ENCODE measurements at regions not wholly inside any gene's neighbourhood (a gene's known extent, or its start where the extent isn't known, plus 50 kb on each side); places are given as distances from the start of the nearest gene placed in this dataset.

DNA sequence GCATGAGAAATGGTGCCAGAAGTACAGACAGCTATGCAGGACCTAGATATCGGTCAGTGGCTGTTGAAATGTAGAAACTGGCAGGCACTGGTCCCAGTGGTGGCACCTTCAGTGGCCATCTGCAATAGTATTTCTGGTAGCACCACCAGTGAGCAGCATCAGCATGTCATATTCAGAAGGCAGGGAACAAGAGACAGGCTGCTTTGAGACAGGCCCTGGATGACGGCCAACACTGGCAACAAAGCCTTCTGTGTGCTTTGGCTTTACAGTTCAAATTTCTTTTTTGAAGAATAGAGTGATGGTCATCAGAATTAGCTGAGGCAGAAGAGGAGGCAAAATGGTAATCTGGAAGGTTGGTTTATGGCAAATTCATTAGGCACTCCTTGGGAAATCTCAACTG lies 273.4 kb upstream of the SLC16A7 start:
- DNase-seq (no peak), ATAC-seq (no peak)
- Histone ChIP-seq H3K36me3 (no peaks in the 10 kb centered on the region), H3K4me3 (no peak overlapping the region), H3K9me3 (no peaks in the 10 kb centered on the region), H3K4me1 (no peaks in the 10 kb centered on the region), H3K27me3 (no peaks in the 10 kb centered on the region), H3K27ac (no peak overlapping the region)
- TF ChIP-seq POLR2A (IDR thresholded peaks at IDR 0.05) = no peak
- 46% methylated on average over 2 of the region's 2 CpGs for WGBS (ENCODE audit: insufficient coverage, low coverage, low lambda C conversion rate, missing lambda C conversion rate)
- intact Hi-C loops (cut with DNase I) = no loop called here

- intact Hi-C loops (cut with DNase I) = no loop called here
- no peaks in the 10 kb centered on the region for H3K27me3 ChIP-seq
- no peaks in the 10 kb centered on the region for H3K9me3 ChIP-seq
- DNase-seq (no peak), ATAC-seq (no peak)
- no peaks in the 10 kb centered on the region for H3K36me3 ChIP-seq
- H3K27ac ChIP-seq = no peak overlapping the region
- no peak overlapping the region for H3K4me3 ChIP-seq
- H3K4me1 ChIP-seq = no peaks in the 10 kb centered on the region
- WGBS (ENCODE audit: insufficient coverage, low coverage, low lambda C conversion rate, missing lambda C conversion rate) = 69% methylated on average over 1 of the region's 1 CpG
- TF ChIP-seq, protein P1, sequence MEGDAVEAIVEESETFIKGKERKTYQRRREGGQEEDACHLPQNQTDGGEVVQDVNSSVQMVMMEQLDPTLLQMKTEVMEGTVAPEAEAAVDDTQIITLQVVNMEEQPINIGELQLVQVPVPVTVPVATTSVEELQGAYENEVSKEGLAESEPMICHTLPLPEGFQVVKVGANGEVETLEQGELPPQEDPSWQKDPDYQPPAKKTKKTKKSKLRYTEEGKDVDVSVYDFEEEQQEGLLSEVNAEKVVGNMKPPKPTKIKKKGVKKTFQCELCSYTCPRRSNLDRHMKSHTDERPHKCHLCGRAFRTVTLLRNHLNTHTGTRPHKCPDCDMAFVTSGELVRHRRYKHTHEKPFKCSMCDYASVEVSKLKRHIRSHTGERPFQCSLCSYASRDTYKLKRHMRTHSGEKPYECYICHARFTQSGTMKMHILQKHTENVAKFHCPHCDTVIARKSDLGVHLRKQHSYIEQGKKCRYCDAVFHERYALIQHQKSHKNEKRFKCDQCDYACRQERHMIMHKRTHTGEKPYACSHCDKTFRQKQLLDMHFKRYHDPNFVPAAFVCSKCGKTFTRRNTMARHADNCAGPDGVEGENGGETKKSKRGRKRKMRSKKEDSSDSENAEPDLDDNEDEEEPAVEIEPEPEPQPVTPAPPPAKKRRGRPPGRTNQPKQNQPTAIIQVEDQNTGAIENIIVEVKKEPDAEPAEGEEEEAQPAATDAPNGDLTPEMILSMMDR (IDR thresholded peaks at IDR 0.05) = no peak
- TF ChIP-seq POLR2A (IDR thresholded peaks at IDR 0.05) = no peak
Measured at GRCh38 chr12:59321278-59321677, 274.6 kb upstream of the SLC16A7 start.

DNA sequence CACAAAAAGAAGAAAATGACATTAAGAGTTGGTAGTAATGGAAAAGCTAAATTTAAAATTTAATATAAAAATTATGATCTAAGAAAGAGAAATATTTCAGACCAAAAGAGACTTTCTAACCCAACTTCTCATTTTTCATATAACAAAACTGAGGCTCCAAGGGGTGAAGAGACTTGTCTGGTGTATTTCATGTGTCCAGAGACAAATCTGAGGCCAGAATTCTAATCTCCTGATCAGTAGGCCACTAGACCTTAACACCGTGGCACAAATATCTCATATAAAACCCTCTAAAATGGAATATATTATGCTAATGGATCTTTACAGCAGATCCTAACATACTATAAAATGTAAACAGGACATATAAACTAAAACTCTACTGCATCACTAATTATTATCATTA lies 275.7 kb upstream of the SLC16A7 start:
- TF ChIP-seq, protein P1 (IDR thresholded peaks at IDR 0.05) = no peak
- no peak for TF ChIP-seq POLR2A (IDR thresholded peaks at IDR 0.05)
- ATAC-seq (no peak), DNase-seq (no peak)
- H3K27ac ChIP-seq = no peak overlapping the region
- H3K4me1 ChIP-seq = no peaks in the 10 kb centered on the region
- H3K36me3 ChIP-seq = no peaks in the 10 kb centered on the region
- H3K9me3 ChIP-seq = no peaks in the 10 kb centered on the region
- no peak overlapping the region for H3K4me3 ChIP-seq
- no peaks in the 10 kb centered on the region for H3K27me3 ChIP-seq
- WGBS (ENCODE audit: insufficient coverage, low coverage, low lambda C conversion rate, missing lambda C conversion rate) = 100% methylated on average over 1 of the region's 1 CpG
- intact Hi-C loops (cut with DNase I) = no loop called here

- TF ChIP-seq POLR2A (IDR thresholded peaks at IDR 0.05) = no peak
- TF ChIP-seq, protein P1 (IDR thresholded peaks at IDR 0.05) = no peak
- intact Hi-C loops (cut with DNase I) = no loop called here
- H3K9me3 ChIP-seq = no peaks in the 10 kb centered on the region
- no CpG with 5 or more reads among the region's 2 CpGs for WGBS (ENCODE audit: insufficient coverage, low coverage, low lambda C conversion rate, missing lambda C conversion rate)
- no peak overlapping the region for H3K4me3 ChIP-seq
- DNase-seq (no peak), ATAC-seq (no peak)
- H3K27ac ChIP-seq = no peak overlapping the region
- H3K4me1 ChIP-seq = no peaks in the 10 kb centered on the region
- no peaks in the 10 kb centered on the region for H3K27me3 ChIP-seq
- no peaks in the 10 kb centered on the region for H3K36me3 ChIP-seq
Measured at GRCh38 chr12:59318940-59319339, 276.9 kb upstream of the SLC16A7 start.

DNA sequence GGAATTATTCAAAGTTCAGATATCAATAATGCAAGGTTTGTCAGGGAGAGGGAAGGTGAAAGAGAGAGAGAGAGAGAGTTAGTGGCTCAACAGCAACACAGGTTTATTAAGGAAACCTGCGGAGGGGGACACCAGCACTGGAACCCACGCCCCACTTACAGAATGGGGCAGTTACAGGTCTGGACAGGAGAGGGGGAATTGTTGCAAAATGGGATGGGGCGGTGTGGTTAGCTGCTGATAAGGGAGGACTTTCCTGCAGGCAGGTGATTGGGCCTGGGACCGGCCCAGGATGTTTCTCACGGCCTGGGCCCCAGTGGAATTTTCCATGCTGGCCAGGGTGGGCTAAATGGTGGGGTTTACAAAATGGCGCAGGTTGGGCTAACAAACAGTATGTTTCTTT lies 278.2 kb upstream of the SLC16A7 start:
- H3K4me3 ChIP-seq = no peak overlapping the region
- 72% methylated on average over 4 of the region's 6 CpGs for WGBS (ENCODE audit: insufficient coverage, low coverage, low lambda C conversion rate, missing lambda C conversion rate)
- H3K9me3 ChIP-seq = no peaks in the 10 kb centered on the region
- no peaks in the 10 kb centered on the region for H3K4me1 ChIP-seq
- no peak overlapping the region for H3K27ac ChIP-seq
- TF ChIP-seq POLR2A (IDR thresholded peaks at IDR 0.05) = no peak
- TF ChIP-seq, protein P1 (IDR thresholded peaks at IDR 0.05) = no peak
- H3K27me3 ChIP-seq = no peaks in the 10 kb centered on the region
- no peaks in the 10 kb centered on the region for H3K36me3 ChIP-seq
- intact Hi-C loops (cut with DNase I) = no loop called here
- no peak for ATAC-seq
- DNase-seq = no peak

All from right lobe of liver (tissue), 6 donors.